GM12878 (cell line): ENCODE measurements at regions not wholly inside any gene's neighbourhood (a gene's known extent, or its start where the extent isn't known, plus 50 kb on each side); places are given as distances from the start of the nearest gene placed in this dataset.

Experiments used
- CTCF ChIP-seq, 3 experiments: IDR thresholded peaks in 2 of 3; conservative IDR thresholded peaks in 1 of 3; 2 replicates each; pipeline ENCODE4 v1.5.1; 2011; ENCODE audit warnings: low read depth in 3 of 3, low read length in 3 of 3, mild to moderate bottlenecking in 3 of 3, control low read depth in 2 of 3, moderate library complexity in 2 of 3, inconsistent platforms in 1 of 3, mixed read lengths in 1 of 3; ENCODE audit not compliant: control insufficient read depth in 2 of 3, insufficient read depth in 1 of 3; ENCODE audit errors: extremely low read depth in 1 of 3
- EZH2 ChIP-seq: IDR thresholded peaks from 2 replicates; pipeline ENCODE4 v1.6.1; 2012; ENCODE audit warnings: low read depth, mild to moderate bottlenecking, control low read depth, inconsistent platforms, low read length, borderline replicate concordance; ENCODE audit not compliant: control insufficient read depth
- GATAD2B ChIP-seq: fragments of 450-650 bp; conservative IDR thresholded peaks from 2 replicates; pipeline ENCODE4 v1.6.1; 2017; ENCODE audit warnings: low read depth, mild to moderate bottlenecking, moderate library complexity
- HDAC2 ChIP-seq: fragments of 200-600 bp; sonication (generic); IDR thresholded peaks from 2 replicates; pipeline ENCODE4 v1.6.1; 2017
- MAX ChIP-seq: IDR thresholded peaks from 2 replicates; pipeline ENCODE4 v1.6.1; 2012; ENCODE audit warnings: low read depth, low read length, improper control_type of control experiment
- NFYB ChIP-seq: IDR thresholded peaks from 2 replicates; pipeline ENCODE4 v1.6.1; 2011; ENCODE audit warnings: low read depth, mild to moderate bottlenecking, low read length, improper control_type of control experiment, moderate library complexity; ENCODE audit not compliant: insufficient read depth
- NKRF ChIP-seq: fragments of 450-650 bp; conservative IDR thresholded peaks from 2 replicates; pipeline ENCODE4 v1.6.1; 2017; ENCODE audit warnings: mild to moderate bottlenecking, moderate library complexity
- POLR2A ChIP-seq: IDR thresholded peaks from 2 replicates; pipeline ENCODE4 v1.6.1; 2011; ENCODE audit warnings: low read depth, mild to moderate bottlenecking, low read length
- RFX5 ChIP-seq: IDR thresholded peaks from 2 replicates; pipeline ENCODE4 v1.6.1; 2011; ENCODE audit warnings: low read depth, low read length, improper control_type of control experiment
- USF2 ChIP-seq: IDR thresholded peaks from 2 replicates; pipeline ENCODE4 v1.6.1; 2011; ENCODE audit warnings: low read depth, low read length, improper control_type of control experiment, borderline replicate concordance

GRCh38 chr11:15497366-15497765, 382.6 kb downstream of the INSC start:
- TF ChIP-seq GATAD2B = no peak
- TF ChIP-seq CTCF (IDR thresholded peaks at IDR 0.05 in 2 of 3, conservative IDR thresholded peaks at IDR 0.05 in 1 of 3; ENCODE audit: control insufficient read depth in 2 of 3, extremely low read depth in 1 of 3, insufficient read depth in 1 of 3, low read depth in 3 of 3, low read length in 3 of 3) = no peak
- TF ChIP-seq NFYB = no peak
- no peak for TF ChIP-seq MAX
- no peak for TF ChIP-seq RFX5
- no peak for TF ChIP-seq HDAC2
- no peak for TF ChIP-seq POLR2A
- TF ChIP-seq EZH2 = no peak
- TF ChIP-seq USF2 = no peak
- TF ChIP-seq NKRF = no peak
